IPS-20b (cell line): ENCODE measurements at regions not wholly inside any gene's neighbourhood (a gene's known extent, or its start where the extent isn't known, plus 50 kb on each side); places are given as distances from the start of the nearest gene placed in this dataset.
"Not testable (repeated sequence)": the region's sequence is repeated elsewhere in the genome, so short reads cannot be mapped to it uniquely, and the experiment has no call there.

Experiments used
- H3K27ac ChIP-seq: one replicate; pipeline ENCODE4 v1.5.1; 2013; ENCODE audit warnings: low read length
- H3K27me3 ChIP-seq: 2 replicates; pipeline ENCODE4 v1.6.1; 2013; ENCODE audit warnings: mild to moderate bottlenecking, low read length, inconsistent platforms; ENCODE audit not compliant: insufficient read depth
- H3K36me3 ChIP-seq: 2 replicates; pipeline ENCODE4 v1.6.1; 2013; ENCODE audit warnings: low read depth, mild to moderate bottlenecking, inconsistent platforms, low read length, moderate library complexity; ENCODE audit not compliant: insufficient read depth
- H3K4me1 ChIP-seq: 2 replicates; pipeline ENCODE4 v1.6.1; 2013; ENCODE audit warnings: mild to moderate bottlenecking, control low read depth, inconsistent platforms, low read length, moderate library complexity; ENCODE audit not compliant: insufficient read depth
- H3K4me3 ChIP-seq: 2 replicates; pipeline ENCODE4 v1.5.1; 2013; ENCODE audit warnings: mild to moderate bottlenecking, low read length, inconsistent platforms
- H3K9ac ChIP-seq: 2 replicates; pipeline ENCODE4 v1.6.1; 2013; ENCODE audit warnings: low read depth, mild to moderate bottlenecking, inconsistent platforms, low read length, moderate library complexity
- H3K9me3 ChIP-seq: 2 replicates; pipeline ENCODE4 v1.6.1; 2013; ENCODE audit warnings: mild to moderate bottlenecking, low read depth, low read length, inconsistent platforms; ENCODE audit not compliant: insufficient read depth

DNA sequence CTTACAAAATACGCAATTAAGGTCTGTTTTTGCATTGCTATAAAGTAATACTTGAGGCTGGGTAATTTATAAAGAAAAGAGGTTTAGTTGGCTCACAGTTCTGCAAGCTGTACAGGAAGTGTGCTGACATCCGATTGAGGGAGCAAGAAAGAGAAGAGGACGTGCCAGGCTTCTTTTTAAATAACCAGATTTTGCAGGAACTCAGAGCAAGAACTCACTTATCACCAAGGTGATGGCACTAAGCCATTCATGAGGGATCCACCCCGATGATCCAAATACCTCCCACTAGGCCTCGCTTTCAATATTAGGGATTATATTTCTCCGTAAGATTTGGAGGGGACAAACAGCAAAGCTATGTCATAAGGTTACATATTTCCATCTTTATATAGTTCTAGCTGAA lies 456.7 kb downstream of the GLUD2 start:
- Histone ChIP-seq H3K36me3 (no peaks in the 10 kb centered on the region), H3K9ac (no peak overlapping the region), H3K27ac (no peak overlapping the region), H3K27me3 (no peaks in the 10 kb centered on the region), H3K4me3 (no peak overlapping the region), H3K9me3 (no peaks in the 10 kb centered on the region), H3K4me1 (no peaks in the 10 kb centered on the region)

DNA sequence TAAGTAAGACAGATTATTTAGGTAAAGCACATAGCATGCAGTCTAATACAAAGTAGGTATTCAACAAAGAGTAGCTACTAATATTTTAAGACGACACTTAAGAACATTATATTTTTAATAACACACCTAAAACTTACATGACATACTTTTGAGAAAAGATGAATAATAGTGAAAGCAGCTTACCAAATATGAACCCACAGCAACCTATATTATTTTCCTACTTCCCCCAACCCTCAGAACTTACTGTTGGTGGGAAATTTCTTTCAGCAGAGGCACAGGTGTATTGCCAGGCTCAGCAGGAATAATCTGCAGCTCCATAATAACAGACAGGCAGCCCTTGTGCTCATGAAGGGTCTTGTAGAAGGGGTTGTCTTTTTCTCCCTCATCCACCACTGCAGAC lies 498.9 kb downstream of the GLUD2 start:
- Histone ChIP-seq H3K9ac (no peak overlapping the region), H3K9me3 (no peaks in the 10 kb centered on the region), H3K4me1 (no peaks in the 10 kb centered on the region; the same call in 1 of the 2 replicates), H3K4me3 (no peak overlapping the region), H3K36me3 (no peaks in the 10 kb centered on the region), H3K27me3 (no peaks in the 10 kb centered on the region), H3K27ac (no peak overlapping the region)

DNA sequence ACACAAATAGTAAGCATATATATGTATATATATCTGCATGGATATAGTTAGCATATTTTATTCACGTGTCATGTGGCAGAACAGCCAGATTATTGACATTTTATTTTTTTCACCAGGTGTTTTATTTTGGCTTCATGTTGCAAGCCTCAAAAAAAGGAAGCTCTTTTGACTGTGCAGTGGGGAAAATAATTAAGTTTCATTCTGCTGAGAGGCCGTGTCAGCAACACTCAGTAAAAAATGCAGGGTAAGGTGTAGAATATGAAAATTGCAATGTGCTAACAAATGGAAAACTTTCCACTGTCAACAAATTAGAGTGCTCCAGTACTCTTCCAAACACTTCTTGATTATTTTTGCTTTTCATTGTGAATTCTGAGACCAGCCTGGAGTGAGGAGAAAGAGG lies 511.5 kb downstream of the GLUD2 start:
- Histone ChIP-seq H3K27me3 (no peaks in the 10 kb centered on the region), H3K9me3 (no peaks in the 10 kb centered on the region), H3K36me3 (no peaks in the 10 kb centered on the region), H3K27ac (no peak overlapping the region), H3K4me3 (no peak overlapping the region), H3K9ac (no peak overlapping the region), H3K4me1 (no peaks in the 10 kb centered on the region)

DNA sequence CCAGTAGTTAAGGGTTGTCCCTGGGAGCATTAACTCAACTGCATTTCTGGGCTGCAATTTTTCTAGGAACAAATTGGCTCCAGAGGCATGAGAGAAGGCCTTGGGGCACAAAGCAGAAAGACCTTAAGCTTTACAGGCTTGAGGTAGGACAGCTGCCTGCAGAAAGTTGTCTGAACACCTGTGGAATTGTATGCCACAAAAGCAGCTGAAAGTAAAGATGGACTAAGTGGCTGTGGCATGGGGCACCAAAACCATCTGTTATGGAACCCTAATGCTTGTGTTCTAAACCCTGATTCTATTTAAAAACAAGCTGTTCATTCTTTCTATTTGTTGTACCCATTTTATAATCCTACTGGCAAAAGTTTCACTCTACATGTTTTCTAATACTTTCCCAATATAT lies 515.2 kb downstream of the GLUD2 start:
- Histone ChIP-seq H3K27me3 (no peaks in the 10 kb centered on the region), H3K4me1 (no peaks in the 10 kb centered on the region), H3K4me3 (no peak overlapping the region), H3K9me3 (no peaks in the 10 kb centered on the region), H3K36me3 (no peaks in the 10 kb centered on the region), H3K27ac (no peak overlapping the region), H3K9ac (no peak overlapping the region)

DNA sequence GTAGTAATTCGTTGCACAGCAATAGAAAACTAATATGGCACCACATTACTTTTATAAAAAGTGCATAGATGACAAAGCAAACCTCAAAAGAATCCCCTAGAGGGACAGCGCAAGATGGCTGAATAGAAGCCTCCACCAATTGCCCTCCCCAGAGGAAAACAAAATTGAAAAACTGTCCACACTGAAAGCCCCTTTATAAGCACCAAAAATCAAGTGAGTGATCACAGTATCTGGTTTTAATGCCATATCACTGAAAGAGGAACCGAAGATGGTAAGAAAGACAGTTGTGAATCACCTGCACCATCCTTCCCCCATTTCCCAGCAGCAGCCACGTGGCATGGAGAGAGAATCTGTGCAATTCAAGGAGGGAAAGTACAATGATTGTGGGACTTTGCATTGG lies 522.2 kb downstream of the GLUD2 start:
- Histone ChIP-seq H3K4me1 (no peaks in the 10 kb centered on the region), H3K4me3 (no peak overlapping the region), H3K36me3 (no peaks in the 10 kb centered on the region), H3K9ac (no peak overlapping the region), H3K27me3 (no peaks in the 10 kb centered on the region), H3K27ac (no peak overlapping the region), H3K9me3 (no peaks in the 10 kb centered on the region)

DNA sequence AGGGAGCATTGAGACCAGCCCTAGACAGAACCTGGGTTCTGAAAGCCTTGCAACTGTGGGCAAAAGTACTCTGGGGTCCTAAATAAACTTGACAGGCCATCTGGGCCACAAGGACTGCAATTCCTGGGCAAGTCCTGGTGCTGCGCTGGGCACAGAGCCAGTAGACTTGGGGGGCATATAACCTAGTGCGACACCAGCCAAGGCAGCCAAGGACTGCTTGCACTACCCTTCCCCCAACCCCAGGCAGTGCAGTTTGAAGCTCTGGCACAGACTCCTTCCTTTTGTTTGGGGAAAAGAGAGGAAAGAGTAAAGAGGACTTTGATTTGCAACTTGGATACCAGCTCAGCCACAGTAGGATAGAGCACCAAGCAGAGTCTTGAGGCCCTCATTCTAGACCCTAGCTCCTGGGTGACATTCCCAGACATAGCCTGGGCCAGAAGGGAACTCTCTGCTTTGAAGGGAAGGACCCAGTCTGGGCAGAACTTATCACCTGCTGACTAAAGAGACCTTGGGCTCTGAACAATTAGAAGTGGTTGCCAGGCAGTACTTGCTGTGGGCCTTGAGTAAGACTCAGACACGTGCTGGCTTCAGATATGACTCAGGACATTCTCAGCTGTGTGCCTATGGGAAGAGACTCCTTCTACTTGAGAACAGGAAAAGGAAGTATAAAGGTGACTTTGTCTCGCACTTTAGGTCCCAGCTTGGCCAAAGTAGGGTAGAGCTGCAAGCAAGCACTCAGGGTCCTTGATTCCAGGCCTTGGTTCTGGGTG lies 522.8 kb downstream of the GLUD2 start:
- no peaks in the 10 kb centered on the region for H3K36me3 ChIP-seq
- no peaks in the 10 kb centered on the region for H3K4me1 ChIP-seq
- no peaks in the 10 kb centered on the region for H3K9me3 ChIP-seq
- H3K27ac ChIP-seq: no peak overlapping the region
- no peak overlapping the region for H3K4me3 ChIP-seq
- H3K9ac ChIP-seq: no peak overlapping the region
- no peaks in the 10 kb centered on the region for H3K27me3 ChIP-seq

DNA sequence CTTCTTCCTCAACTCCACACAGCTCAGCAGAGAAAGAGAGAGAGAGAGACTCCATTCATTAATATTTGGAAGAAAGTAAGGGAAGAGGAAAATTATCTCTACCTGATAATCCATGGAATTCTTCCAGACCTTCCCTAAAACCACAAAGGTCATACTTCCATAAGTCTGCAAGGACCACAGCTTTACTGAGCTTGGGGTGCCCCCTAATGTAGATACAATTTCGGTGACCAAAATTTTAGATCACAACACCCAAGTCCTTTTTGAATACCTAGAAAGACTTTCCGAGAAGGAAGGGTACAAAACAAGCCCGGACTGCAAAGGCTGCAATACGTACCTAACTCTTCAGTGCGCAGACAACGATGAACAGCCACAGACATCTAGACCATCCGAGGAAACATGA lies 523.9 kb downstream of the GLUD2 start:
- no peak overlapping the region for H3K9ac ChIP-seq
- H3K36me3 ChIP-seq: no peaks in the 10 kb centered on the region
- H3K27me3 ChIP-seq: no peaks in the 10 kb centered on the region
- no peaks in the 10 kb centered on the region for H3K9me3 ChIP-seq
- H3K4me3 ChIP-seq: no peak overlapping the region
- no peak overlapping the region for H3K27ac ChIP-seq
- H3K4me1 ChIP-seq: no peaks in the 10 kb centered on the region

DNA sequence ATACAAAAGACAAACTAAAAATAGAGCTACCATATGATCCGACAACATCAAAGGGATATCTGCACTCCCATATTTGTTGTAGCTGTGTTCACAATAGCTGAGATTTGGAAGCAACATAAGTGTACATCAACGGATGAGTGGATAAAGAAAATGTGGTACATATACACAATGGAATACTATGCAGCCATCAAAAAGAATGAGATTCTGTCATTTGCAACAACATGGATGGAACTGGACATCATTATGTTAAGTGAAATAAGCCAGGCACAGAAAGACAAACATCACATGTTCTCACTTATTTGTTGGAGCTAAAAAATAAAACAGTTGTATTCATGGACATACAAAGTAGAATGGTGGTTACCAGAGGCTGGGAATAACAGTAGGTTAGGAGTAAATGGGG lies 527.0 kb downstream of the GLUD2 start:
- H3K36me3 ChIP-seq, H3K27me3 ChIP-seq, H3K4me1 ChIP-seq, H3K27ac ChIP-seq, H3K9ac ChIP-seq, H3K9me3 ChIP-seq, H3K4me3 ChIP-seq: not testable (repeated sequence)

DNA sequence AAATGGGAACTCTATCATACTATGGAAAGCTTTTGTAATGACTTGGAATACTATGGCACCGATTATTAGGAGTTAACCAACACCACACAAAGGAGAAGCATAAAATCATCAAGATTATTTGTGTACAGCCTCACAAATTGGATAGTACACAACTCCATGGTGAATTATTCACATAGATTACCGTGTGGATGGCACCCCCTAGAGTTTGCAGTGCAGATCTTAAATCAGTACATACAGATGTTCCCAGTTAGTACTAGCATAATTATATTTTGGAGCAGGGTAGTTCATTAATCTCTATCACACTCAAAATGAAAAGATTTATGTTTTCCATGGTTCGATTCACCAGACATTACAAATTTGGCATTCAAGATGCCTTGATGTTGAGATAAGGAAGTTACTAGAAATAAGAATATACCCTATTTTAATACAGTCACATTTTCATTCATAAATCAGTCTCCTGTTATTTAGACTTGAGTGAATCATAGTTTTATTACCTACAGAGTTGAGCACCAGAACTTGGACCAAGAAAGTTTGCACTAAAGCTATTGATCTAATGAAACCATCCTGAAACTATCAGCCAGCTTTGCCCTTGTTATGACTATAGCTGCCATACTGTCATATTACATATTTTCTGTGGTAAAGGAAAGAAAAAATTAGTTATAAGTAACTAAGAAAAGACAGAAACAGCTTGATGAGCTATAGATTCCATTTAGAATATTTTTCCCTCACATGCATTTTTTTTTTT lies 531.8 kb downstream of the GLUD2 start:
- Histone ChIP-seq H3K27me3 (peaks cover 10% of the 10 kb centered on the region; the same call in 1 of the 2 replicates), H3K4me1 (peaks cover 5% of the 10 kb centered on the region; the same call in 1 of the 2 replicates), H3K4me3 (peak overlapping the region; percentile 22; the same call in 1 of the 2 replicates), H3K27ac (no peak overlapping the region), H3K9ac (no peak overlapping the region), H3K9me3 (no peaks in the 10 kb centered on the region), H3K36me3 (no peaks in the 10 kb centered on the region)

DNA sequence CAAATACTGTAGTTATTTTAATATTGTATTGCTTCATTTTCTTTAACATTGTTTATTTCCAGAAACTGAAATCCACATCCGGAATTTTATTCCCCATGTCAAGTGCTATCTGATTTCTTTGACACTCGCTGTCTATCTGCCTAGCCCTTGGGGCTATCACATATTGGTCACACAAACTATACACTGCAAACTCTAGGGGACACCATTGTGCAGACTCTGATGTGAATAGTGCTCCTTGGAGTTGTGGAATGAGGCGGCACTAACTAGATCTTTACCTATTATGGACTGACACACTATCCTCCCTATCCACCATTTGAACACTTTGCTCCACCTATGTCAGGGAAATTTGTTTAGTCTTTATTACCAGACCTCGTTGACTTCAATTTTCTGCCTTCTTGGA lies 534.5 kb downstream of the GLUD2 start:
- H3K27me3 ChIP-seq: peaks cover 10% of the 10 kb centered on the region; the same call in 1 of the 2 replicates

DNA sequence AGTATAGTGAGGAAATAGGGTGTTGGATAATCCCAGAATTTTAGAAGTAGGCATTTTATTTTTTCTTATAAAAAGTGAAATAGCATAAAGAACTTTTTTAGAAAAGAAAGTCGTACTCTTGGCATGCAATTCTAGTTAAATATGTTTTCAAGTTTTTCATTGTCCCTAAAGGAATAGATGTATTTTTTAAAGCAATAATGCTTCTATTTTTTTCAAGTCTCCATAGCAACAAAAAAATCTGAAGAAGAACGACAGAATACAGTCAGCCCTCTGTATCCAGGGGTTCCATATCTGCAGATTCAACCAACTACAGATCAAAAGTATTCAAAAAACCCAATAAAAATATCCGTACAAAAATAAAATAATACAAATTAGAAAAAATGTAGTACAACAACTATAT lies 538.2 kb downstream of the GLUD2 start:
- H3K36me3 ChIP-seq: no peaks in the 10 kb centered on the region
- H3K27me3 ChIP-seq: no peaks in the 10 kb centered on the region
- H3K9ac ChIP-seq: no peak overlapping the region
- no peaks in the 10 kb centered on the region for H3K4me1 ChIP-seq
- no peak overlapping the region for H3K4me3 ChIP-seq
- H3K9me3 ChIP-seq: no peaks in the 10 kb centered on the region
- H3K27ac ChIP-seq: no peak overlapping the region

More for the DNA sequence above, 534.5 kb downstream of the GLUD2 start:
- Histone ChIP-seq H3K27ac (no peak overlapping the region), H3K36me3 (no peaks in the 10 kb centered on the region), H3K4me1 (peaks cover 5% of the 10 kb centered on the region; the same call in 1 of the 2 replicates), H3K4me3 (no peak overlapping the region), H3K9ac (no peak overlapping the region), H3K9me3 (no peaks in the 10 kb centered on the region)

DNA sequence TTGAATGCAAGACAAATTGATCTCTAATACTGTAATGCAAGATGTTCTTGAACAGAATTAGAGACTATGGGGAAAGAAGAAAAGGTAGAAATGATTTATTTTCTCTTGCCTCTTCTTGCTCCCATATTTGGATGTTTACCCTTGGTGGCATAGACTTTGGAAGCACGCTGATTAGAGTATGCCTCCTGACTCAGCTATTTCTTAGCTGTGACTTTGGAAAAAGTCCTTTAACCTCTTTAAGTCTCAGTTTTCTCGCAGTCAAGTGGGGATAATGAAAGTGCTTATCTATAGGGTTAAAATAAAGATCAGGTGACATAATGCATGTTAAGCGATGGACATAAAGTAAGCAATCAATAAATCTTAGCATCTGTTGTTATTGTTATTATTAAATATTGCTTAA lies 545.5 kb downstream of the GLUD2 start:
- Histone ChIP-seq H3K9ac (no peak overlapping the region), H3K9me3 (no peaks in the 10 kb centered on the region), H3K4me1 (no peaks in the 10 kb centered on the region), H3K36me3 (no peaks in the 10 kb centered on the region), H3K4me3 (no peak overlapping the region), H3K27me3 (no peaks in the 10 kb centered on the region), H3K27ac (no peak overlapping the region)
